ENCODE measurements at regions not wholly inside any gene's neighbourhood (a gene's known extent, or its start where the extent isn't known, plus 50 kb on each side); places are given as distances from the start of the nearest gene placed in this dataset.

- TF ChIP-seq CHD2 (IDR thresholded peaks at IDR 0.05; ENCODE audit: borderline replicate concordance, low read depth, low read length) (no peak), SIX5 (IDR thresholded peaks at IDR 0.05; ENCODE audit: low read depth, low read length, severe bottlenecking) (no peak), RCOR1 (conservative IDR thresholded peaks at IDR 0.05; ENCODE audit: low read depth, low read length) (no peak), JUND (IDR thresholded peaks at IDR 0.05; ENCODE audit: low read depth, low read length) (no peak), EED (IDR thresholded peaks at IDR 0.05; ENCODE audit: low read depth) (no peak)
Measured at GRCh38 chr13:68690567-68690966, 1417.1 kb upstream of the ATXN8OS start (continued).

- CTCF ChIA-PET = no interaction called here
- Histone ChIP-seq H3K36me3 (ENCODE audit: control insufficient read depth in 2 of 2, insufficient read depth in 2 of 2, low read length in 1 of 2) (no peaks in the 10 kb centered on the region), H3K27me3 (replicated peaks in 1 of 2; ENCODE audit: control insufficient read depth in 2 of 2, insufficient read depth in 2 of 2, low read length in 1 of 2) (no peaks in the 10 kb centered on the region), H2AFZ (ENCODE audit: control insufficient read depth, low read depth, low read length) (no peak overlapping the region), H3K4me1 (ENCODE audit: control insufficient read depth, insufficient read depth, low read length) (no peaks in the 10 kb centered on the region), H3K4me3 (no peak overlapping the region), H3K27ac (ENCODE audit: control insufficient read depth, insufficient read depth) (no peak overlapping the region), H3K4me2 (ENCODE audit: control insufficient read depth, insufficient read depth) (no peak overlapping the region), H3K9me3 (replicated peaks; ENCODE audit: control insufficient read depth, insufficient read depth, low read length) (no peaks in the 10 kb centered on the region), H3K9ac (ENCODE audit: control insufficient read depth, insufficient read depth, low read length) (no peak overlapping the region), H3K79me2 (ENCODE audit: control insufficient read depth, insufficient read depth, low read length) (no peaks in the 10 kb centered on the region), H4K20me1 (ENCODE audit: control insufficient read depth, insufficient read depth) (no peaks in the 10 kb centered on the region)
- RAD21 ChIA-PET (ENCODE audit: unreplicated experiment) = no interaction called here
- intact Hi-C loops (cut with micrococcal nuclease; ENCODE audit: unreplicated experiment) (no loop called here), in situ Hi-C loops (cut with MboI) (no loop called here)
- SMC1A ChIA-PET (ENCODE audit: uncharacterized antibody, unreplicated experiment) = interaction anchor here (1.8 kb wide), 1 partner anchor 18 kb away, joined by 5 read pairs; no protein-coding TSS in a partner anchor
- FAIRE-seq (no peak), ATAC-seq (no peak), DNase-seq (ENCODE audit: low read depth, low spot score) (no peak)
- no peak for TF ChIP-seq RAD51 (IDR thresholded peaks at IDR 0.05)
- POLR2A ChIA-PET = no interaction called here
- BruUV-seq (replicated peaks) = no TSS peak
- WGBS (ENCODE audit: insufficient coverage, insufficient replicate concordance, low lambda C conversion rate, missing lambda C conversion rate) = 21% methylated on average over 2 of the region's 2 CpGs
Measured at GRCh38 chr13:68676513-68677115, 1431.0 kb upstream of the ATXN8OS start.

GRCh38 chr13:68675209-68675608 lies 1432.4 kb upstream of the ATXN8OS start:
- POLR2A ChIA-PET = no interaction called here
- H3K9me3 ChIP-seq (replicated peaks; ENCODE audit: control insufficient read depth, insufficient read depth, low read length) = no peaks in the 10 kb centered on the region
- H3K4me2 ChIP-seq (ENCODE audit: control insufficient read depth, insufficient read depth) = no peak overlapping the region
- no peaks in the 10 kb centered on the region for H4K20me1 ChIP-seq (ENCODE audit: control insufficient read depth, insufficient read depth)
- H3K4me1 ChIP-seq (ENCODE audit: control insufficient read depth, insufficient read depth, low read length) = no peaks in the 10 kb centered on the region
- H3K79me2 ChIP-seq (ENCODE audit: control insufficient read depth, insufficient read depth, low read length) = no peaks in the 10 kb centered on the region
- H3K36me3 ChIP-seq (ENCODE audit: control insufficient read depth in 2 of 2, insufficient read depth in 2 of 2, low read length in 1 of 2) = no peaks in the 10 kb centered on the region
- no TSS peak for BruUV-seq (replicated peaks)
- H3K27me3 ChIP-seq (replicated peaks in 1 of 2; ENCODE audit: control insufficient read depth in 2 of 2, insufficient read depth in 2 of 2, low read length in 1 of 2) = no peaks in the 10 kb centered on the region
- SMC1A ChIA-PET (ENCODE audit: uncharacterized antibody, unreplicated experiment) = interaction anchor here (1.0 to 1.8 kb wide), 3 partner anchors 15 to 32 kb away, joined by 3 to 5 read pairs (median 4); no protein-coding TSS in a partner anchor
- in situ Hi-C loops (cut with MboI) = no loop called here
- no peak overlapping the region for H3K4me3 ChIP-seq
- CTCF ChIA-PET = no interaction called here
- H2AFZ ChIP-seq (ENCODE audit: control insufficient read depth, low read depth, low read length) = no peak overlapping the region
- TF ChIP-seq LARP7 (IDR thresholded peaks at IDR 0.05) (no peak), E4F1 (IDR thresholded peaks at IDR 0.05; ENCODE audit: borderline replicate concordance, partially characterized antibody) (no peak)
- ATAC-seq = no peak
- no peak overlapping the region for H3K9ac ChIP-seq (ENCODE audit: control insufficient read depth, insufficient read depth, low read length)
- intact Hi-C loops (cut with micrococcal nuclease; ENCODE audit: unreplicated experiment) = no loop called here
- no peak overlapping the region for H3K27ac ChIP-seq (ENCODE audit: control insufficient read depth, insufficient read depth)
- 7% methylated on average over 2 of the region's 2 CpGs for WGBS (ENCODE audit: insufficient coverage, insufficient replicate concordance, low lambda C conversion rate, missing lambda C conversion rate)
- FAIRE-seq = no peak
- RAD21 ChIA-PET (ENCODE audit: unreplicated experiment) = no interaction called here
- DNase-seq (ENCODE audit: low read depth, low spot score) = no peak
